Astrocyte of the hippocampus (primary cell): ENCODE measurements at regions not wholly inside any gene's neighbourhood (a gene's known extent, or its start where the extent isn't known, plus 50 kb on each side); places are given as distances from the start of the nearest gene placed in this dataset.

Experiments
- DNase-seq: peaks from one replicate; pipeline ENCODE4 v3.0.0; 2011; ENCODE audit warnings: low read depth, low spot score

GRCh38 chr22:48253573-48253972, 1491.1 kb downstream of the TBC1D22A start:
- DNase-seq, result no peak

DNA sequence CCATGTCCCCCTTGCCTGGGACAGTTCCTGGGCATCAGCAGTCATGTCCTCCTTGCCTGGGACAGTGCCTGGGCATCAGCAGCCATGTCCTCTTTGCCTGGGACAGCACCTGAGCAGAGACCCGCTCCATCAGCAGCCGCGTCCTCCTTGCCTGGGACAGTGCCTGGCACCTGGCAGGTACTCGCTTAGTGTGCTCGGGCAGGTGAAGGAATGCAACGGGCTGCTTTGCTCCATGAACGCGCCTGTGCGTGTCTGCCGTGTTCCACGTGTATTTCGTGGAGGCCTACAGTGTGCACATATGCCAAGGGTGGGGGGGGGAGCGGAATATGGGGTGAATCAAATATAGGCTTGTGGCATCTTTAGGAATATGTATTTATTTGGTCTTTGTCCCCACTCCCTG, 1490.7 kb downstream of the TBC1D22A start:
- DNase-seq, result no peak

DNA sequence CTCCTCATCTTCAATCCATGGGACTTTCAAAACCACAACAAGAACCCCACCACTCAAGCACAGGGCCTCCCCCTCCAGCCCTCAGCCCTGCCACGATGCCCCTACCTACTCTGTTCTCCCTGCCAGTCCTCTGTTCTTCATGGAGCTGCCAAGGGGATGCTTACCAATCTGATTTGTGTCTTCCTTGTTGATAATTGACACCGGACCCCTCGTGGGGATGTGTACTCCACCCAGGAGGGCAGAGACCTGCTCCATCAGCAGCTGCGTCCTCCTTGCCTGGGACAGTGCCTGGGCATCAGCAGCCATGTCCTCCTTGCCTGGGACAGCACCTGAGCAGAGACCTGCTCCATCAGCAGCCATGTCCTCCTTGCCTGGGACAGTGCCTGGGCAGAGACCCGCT, 1489.2 kb downstream of the TBC1D22A start:
- no peak for DNase-seq

DNA sequence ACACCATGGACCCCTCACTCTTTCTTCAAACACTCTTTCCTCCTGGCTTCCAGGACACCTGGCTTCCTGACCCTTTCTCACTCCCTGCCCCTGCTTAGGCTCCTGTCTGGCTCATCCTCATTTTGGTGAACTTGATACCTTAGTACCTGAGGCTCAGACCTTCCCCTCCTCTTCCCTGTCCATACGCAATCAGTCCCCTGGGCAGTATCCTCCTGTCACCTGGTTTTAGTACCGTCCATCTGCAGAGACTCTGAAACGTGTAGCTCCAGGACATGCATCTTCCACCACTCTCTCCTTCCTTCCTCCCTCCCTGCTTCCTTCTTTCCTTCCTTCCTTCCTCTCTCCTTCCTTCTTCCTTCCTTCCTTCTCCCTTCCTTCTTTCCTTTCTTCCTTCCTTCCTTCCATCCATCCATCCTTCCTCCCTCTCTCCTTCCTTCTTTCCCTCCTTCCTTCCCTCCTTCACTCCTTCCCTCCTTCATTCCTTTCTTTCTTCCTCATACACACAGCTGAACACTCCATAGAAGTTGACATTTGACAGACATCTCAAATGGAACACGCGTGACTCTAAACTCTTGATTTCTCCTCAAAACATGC, 1488.6 kb downstream of the TBC1D22A start:
- DNase-seq, result no peak

GRCh38 chr22:48250286-48250895, 1487.9 kb downstream of the TBC1D22A start:
- DNase-seq, result no peak

DNA sequence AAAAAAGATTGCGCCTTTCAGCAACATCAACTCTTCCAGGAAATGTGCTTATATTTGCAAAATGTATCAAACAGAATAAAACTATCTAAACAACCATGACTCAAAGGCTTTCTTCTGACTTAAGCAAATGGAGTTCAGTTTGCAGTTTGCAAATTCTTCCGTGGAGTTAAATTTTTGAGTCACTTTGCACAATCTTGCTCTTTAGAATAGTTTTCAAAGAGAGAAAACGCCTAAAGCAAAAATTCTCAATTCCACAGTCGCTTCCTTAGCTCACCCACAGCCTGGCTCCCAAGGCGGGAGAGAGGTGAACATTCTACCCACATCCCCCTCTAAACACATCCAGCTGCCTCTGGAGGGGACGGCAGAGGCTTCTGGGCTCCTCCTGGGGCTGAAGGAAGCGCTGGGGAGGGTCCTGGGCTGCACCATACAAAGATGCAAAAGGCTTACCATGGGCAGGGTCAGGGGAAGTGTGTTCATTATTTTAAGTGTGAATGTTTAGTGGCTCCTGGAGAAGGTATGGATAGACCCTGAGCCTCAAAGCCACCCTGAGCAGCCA, 1487.3 kb downstream of the TBC1D22A start:
- DNase-seq, result no peak

DNA sequence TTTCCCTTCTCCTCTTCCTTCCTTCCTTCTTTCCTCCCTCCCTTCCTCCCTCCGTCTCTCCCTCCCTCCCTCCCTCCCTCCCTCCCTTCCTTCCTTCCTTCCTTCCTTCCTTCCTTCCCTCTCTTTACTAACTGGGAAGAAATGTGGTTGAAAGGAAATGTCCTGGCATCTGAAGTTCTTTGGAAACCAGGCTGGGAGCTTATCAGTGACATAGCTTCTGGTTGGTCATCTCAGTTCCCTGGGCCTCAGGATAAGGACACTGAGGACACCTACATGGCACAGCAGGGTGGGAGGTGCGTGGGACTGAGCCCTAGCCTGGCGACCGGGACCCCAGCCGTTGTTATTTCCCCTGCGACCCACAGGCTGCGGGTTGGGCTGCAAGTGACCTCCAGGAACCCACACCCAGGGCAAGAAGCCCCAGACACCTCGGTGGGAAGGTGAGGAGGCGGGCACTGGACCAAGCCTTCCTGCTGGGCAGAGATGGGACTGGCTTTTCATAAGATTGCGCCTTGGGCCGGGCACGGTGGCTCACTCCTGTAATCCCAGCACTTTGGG, 1486.5 kb downstream of the TBC1D22A start:
- DNase-seq, result no peak

DNA sequence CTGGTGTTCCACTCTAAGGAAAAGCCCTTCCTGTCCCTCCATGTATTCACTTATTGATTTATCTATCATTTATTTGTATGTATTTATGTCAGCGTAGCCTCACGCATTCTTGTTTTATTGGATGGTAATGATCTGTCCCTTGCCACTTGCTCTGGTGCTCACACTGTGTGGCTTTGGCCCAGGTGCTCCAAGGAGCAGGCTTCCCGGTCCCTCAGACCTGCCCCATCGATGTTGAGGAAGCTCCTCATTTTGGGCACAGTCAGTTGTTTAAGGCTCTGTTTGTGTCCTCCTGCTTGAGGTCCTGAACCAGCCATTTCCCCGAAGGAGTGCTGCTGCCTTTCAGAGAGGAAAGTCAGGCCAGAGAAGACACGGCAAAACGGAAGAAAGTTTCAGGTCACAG, 1485.4 kb downstream of the TBC1D22A start:
- DNase-seq, result no peak

DNA sequence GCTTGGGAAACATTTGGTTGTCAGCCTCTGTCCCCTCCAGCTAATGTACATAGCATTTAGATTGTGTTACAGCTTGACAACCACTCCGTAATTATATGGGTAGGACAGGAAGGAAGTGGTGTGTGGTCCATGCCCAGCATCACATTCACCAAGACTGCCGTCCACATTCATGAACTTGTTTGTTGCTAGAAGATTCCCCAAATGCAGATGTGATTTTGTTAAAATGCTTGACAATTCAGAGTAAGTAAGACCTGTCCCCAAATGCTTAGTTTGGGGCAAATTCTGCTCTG, 1482.7 kb downstream of the TBC1D22A start:
- no peak for DNase-seq

GRCh38 chr22:48244388-48245195, 1482.1 kb downstream of the TBC1D22A start:
- DNase-seq, result no peak

- DNase-seq, result no peak
Observed at GRCh38 chr22:48242461-48242864, 1480.0 kb downstream of the TBC1D22A start.

DNA sequence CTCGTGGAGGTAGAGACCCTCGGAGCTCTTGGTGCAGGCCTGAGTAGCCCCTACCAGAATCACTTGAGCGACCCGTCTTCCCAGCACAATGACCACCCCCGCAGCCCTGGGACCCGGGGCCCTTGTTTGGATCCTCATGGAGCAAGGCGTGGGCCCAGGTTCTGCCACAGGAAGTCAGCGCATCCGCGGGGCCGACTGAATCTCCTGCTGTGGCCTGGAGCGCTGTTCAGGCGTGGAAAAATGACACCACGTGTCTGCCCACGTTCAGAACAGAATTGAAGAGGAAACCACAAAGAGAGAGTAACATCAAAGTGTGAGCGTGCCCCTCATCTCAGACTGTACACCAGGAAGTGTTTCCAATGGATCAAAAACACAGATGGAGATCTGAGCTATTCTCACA, 1479.2 kb downstream of the TBC1D22A start:
- no peak for DNase-seq

DNA sequence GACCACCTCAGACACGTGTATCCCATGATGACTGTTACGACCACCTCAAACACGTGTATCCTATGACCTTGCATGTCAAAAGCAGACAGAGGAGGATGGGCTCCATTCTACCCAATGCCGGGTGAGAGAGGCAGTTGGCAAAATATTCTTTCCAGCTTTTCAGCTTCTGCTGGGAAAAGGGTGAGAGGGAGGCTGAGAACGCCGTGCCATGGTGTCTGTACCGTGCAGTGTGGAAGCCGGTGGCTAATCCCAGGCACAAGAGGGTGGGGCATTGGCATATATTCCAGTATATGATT, 1478.4 kb downstream of the TBC1D22A start:
- DNase-seq, result no peak

DNA sequence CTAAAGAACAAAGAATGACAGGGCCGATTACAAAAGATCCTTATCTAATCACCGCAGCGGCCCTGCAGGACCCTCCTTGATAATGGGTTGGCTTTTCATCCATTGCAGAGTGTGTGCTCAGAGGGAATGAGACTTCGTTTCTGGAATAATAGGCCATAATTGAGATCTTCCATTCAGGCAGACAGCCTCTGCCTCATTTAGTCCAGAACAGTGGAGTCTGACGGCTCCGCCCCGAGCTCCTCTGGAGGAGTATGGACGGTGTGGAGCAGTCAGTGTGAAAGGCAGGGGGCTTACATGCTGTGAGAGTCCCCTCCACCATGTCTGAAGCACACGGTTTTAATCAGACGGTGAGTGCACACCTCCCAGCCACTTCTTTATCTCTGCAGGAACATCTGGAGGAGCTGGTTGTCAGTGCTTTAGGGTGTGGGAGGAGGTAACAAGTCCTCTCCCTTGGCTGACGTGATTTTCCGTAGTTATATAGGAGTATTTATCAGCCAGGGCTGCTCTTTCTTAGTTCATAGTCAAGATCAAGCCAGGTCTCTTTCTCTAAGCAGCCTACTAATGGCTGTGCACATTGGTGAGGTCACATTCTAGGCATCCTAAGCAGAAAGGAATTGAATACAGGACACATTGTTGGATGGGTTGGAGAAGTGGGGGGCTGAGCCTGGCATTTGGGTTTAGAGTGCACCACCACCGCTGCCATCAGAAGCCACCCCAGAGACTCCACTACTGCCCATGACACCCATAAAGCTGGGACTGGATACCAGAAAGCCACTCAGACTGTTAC, 1477.9 kb downstream of the TBC1D22A start:
- no peak for DNase-seq

DNA sequence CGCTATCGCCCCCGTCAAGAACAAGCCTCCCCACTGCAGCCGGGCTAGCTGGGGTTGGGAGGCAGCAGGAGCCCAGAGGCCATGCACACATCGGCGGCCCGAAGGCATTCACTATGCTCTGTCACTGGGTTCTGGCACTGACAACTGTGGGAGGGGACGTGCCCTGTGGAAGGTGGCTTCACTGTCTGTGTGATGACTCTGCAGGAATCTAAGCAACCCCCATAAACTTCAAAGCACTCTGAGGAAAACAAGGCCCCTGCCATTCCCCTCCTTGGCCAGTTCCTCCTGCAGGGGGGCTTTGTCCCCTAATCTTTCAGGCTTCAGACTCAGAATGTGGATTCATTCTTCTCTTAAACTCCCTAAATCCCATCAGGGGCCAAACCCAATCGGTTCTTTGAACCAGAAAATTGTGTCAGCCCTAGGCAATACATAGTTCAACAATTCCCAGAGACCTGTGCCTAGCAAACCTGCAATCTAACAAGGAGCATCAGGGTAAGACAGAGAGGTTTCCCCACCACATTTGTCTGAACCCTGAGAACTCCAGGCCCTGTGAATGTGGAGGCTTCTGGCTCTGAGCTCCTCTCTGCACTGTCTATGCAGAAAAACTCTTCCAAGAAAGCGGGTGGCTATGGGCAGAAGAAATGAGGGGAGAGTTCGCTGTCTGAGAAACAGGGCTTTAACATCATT, 1477.2 kb downstream of the TBC1D22A start:
- no peak for DNase-seq

DNA sequence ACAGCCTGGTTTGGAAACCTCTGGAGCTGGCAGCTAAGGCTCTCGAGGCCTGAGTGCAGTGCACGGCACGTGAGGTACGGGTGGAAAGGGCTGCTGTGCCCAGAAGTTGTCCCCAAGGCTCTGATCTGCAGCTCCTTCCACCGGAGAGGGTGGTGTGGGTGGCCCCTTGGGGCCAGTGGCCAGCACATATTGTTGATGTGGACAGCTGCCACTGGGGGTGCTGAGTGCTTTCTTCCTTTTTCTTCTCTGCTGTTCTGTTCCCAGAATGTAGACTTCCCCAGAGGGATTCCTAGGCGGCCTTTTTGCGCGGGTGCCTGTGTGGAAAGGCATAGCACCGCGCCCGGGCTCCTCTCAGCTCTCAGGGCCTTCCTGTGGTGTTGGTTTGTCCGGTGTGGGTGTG, 1476.5 kb downstream of the TBC1D22A start:
- DNase-seq, result no peak

DNA sequence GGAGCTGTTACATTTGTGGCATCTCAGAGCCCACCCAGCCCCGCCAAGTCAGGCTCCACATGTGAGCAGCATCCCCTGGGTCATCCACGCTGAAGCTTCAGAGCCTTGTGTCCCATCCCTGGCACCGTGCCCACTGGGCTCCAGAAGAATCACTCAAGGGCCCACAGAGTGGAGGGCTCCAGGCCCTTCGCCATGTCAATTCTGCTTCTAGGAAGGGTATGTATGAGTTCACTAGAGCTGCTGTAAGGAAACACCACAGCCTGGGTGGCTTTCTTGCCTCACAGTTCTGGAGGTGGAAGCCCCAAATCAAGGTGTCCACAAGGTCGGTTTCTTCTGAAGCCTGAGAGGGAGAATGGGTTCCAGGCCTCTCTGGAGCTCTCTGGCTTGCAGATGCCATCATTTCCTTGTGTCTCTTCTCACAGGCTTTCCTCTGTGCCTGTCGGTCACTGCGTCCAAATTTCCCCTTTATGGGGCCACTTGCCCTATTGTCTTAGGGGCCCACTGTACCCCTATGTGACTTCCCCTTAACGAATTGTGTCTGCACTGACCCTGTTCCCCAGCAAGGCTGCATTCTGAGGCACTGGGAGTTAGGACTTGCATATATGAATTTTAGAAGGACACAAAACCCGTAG, 1476.0 kb downstream of the TBC1D22A start:
- no peak for DNase-seq

DNA sequence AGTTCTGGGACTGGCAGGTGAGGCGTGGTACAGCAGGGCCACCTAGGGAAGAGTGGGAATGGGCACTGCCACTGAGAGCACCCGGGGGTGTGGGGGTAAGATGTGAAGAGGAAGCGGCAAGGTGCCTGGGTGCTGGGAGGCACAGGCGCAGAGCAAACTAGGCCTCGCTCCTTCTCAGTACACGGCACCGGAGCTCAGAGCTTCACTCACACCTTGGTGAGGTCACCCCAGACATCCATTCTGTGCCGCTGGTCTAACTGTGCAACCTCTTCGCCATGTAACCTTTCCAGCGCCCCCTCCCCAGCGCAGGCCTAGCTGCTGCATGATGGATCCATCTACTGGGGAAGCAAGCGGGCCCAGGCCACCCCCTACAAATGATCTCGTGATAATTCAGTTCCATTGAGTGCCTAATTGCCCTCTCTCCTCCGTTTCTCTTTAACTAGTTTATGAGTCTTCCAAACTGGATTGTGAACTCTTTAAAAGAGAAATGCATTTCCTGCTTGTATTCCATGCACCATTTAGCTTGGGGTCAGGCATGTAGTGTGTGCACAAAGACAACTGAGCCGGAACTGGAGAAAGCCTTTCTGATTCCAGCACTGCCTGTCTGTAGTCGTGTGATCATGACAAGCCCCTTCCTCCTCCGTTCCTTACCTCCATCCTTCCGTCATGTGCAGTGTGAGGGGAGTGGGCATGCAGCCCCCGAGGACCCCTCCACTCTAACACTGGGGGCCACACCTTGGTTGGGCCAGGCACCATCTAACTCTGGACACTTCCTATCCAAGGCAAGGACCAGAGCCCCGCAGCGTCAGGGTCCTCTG, 1475.2 kb downstream of the TBC1D22A start:
- no peak for DNase-seq

DNA sequence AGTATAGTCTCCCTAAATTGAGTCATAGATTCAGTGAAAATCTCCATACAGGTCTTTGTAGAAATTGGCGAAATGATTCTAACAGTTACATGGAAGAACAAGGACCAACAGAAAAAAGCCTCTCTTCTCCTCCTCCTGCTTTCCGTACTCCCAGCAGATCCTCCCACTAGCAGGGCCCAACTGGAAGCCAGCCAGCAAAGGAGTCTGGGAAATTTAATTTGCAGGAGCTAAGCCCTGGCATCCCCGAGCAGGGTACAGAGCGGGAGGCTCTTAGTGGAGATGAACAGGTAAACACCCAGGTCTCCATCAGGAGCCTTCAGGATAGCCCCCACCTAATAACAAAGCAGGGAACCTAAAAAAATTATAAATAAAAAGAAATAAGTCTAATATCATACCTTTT, 1473.8 kb downstream of the TBC1D22A start:
- DNase-seq, result no peak

DNA sequence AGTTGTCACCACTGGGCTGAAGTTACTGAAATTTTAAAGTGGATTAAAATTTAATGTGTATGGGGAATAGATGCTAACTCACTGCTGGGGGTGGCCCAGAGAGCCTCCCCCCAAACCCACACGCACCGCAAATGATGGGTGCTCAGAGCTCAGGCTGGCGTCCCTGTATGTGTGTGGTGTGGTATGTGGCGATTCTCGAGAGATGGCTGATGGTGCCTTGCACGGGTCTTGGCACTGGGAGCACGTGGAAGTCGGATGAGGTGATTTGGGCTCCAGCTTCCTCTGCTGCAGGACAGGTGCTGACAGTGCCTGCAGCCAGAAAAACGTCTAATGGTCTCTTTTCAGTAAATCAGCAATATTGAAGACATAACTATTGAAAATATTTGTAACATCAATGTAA, 1473.3 kb downstream of the TBC1D22A start:
- no peak for DNase-seq
